H1 (cell line): ENCODE measurements at regions not wholly inside any gene's neighbourhood (a gene's known extent, or its start where the extent isn't known, plus 50 kb on each side); places are given as distances from the start of the nearest gene placed in this dataset.

Experiments used
- CTCF ChIA-PET: fragments of 300-600 bp; sonication (Branson Sonifier 250); formaldehyde crosslinking; loops from one replicate; lab custom pipeline; 2021; ENCODE audit not compliant: partially characterized antibody; lab: Charles Lee
- POLR2A ChIA-PET: fragments of 300-600 bp; sonication (Branson Sonifier 250); formaldehyde crosslinking; loops from one replicate; lab custom pipeline; 2021; ENCODE audit warnings: inconsistent platforms; ENCODE audit not compliant: partially characterized antibody; lab: Charles Lee
- DNase-seq, 2 experiments: peaks; one replicate each; pipeline versions ENCODE4 v3.0.0 to v3.0.0-alpha.2; 2010 to 2022; ENCODE audit warnings: low spot score in 2 of 2, low read depth in 1 of 2, mixed read lengths in 1 of 2
- FAIRE-seq: peaks from 2 replicates; lab custom pipeline; 2011; peaks lifted over from hg19 to GRCh38; lab: Jason Lieb, UNC
- H2AFZ ChIP-seq: 2 replicates; pipeline ENCODE4 v1.8.1; 2012; ENCODE audit warnings: low read length, inconsistent platforms
- H2AK5ac ChIP-seq: 2 replicates; pipeline ENCODE4 v1.6.1; 2013; ENCODE audit warnings: low read depth, low read length
- H2BK120ac ChIP-seq: replicated peaks from 2 replicates; pipeline ENCODE3; 2013; ENCODE audit warnings: low read depth, low read length, inconsistent platforms
- H2BK12ac ChIP-seq: 2 replicates; pipeline ENCODE4 v1.6.1; 2013; ENCODE audit warnings: low read depth, low read length
- H2BK15ac ChIP-seq: 2 replicates; pipeline ENCODE4 v1.6.1; 2013; ENCODE audit warnings: low read length
- H2BK20ac ChIP-seq: 2 replicates; pipeline ENCODE4 v1.6.1; 2013; ENCODE audit warnings: low read length
- H2BK5ac ChIP-seq: 2 replicates; pipeline ENCODE4 v1.6.1; 2013; ENCODE audit warnings: low read depth, low read length
- H3K14ac ChIP-seq: 2 replicates; pipeline ENCODE4 v1.6.1; 2013; ENCODE audit warnings: inconsistent platforms; ENCODE audit not compliant: insufficient read length
- H3K18ac ChIP-seq: 2 replicates; pipeline ENCODE4 v1.6.1; 2013; ENCODE audit warnings: low read length; ENCODE audit errors: extremely low read depth
- H3K23ac ChIP-seq: 2 replicates; pipeline ENCODE4 v1.6.1; 2013; ENCODE audit warnings: inconsistent platforms; ENCODE audit not compliant: insufficient read length
- H3K23me2 ChIP-seq: 2 replicates; pipeline ENCODE4 v1.6.1; 2013; ENCODE audit warnings: low read depth, low read length
- H3K27ac ChIP-seq: 2 replicates; pipeline ENCODE4 v1.6.1; 2011; ENCODE audit warnings: low read depth, low read length, inconsistent platforms
- H3K27me3 ChIP-seq, 4 experiments: replicated peaks in 1 of 4; 1 replicate in 1 of 4; 2 replicates in 3 of 4; pipeline versions ENCODE4 v1.6.1 to v1.8.1; 2011 to 2013; ENCODE audit warnings: low read length in 3 of 4, mild to moderate bottlenecking in 3 of 4, inconsistent platforms in 2 of 4, mixed read lengths in 2 of 4, moderate library complexity in 1 of 4; ENCODE audit not compliant: control insufficient read depth in 3 of 4, insufficient read depth in 3 of 4; ENCODE audit errors: extremely low read depth in 1 of 4
- H3K36me3 ChIP-seq, 4 experiments: 2 replicates each; pipeline versions ENCODE4 v1.6.1 to v1.8.1; 2011 to 2013; ENCODE audit warnings: mild to moderate bottlenecking in 4 of 4, low read length in 3 of 4, moderate library complexity in 2 of 4, control low read depth in 1 of 4, inconsistent platforms in 1 of 4; ENCODE audit not compliant: insufficient read depth in 4 of 4, control insufficient read depth in 2 of 4
- H3K4ac ChIP-seq: replicated peaks from 2 replicates; pipeline ENCODE3; 2013; ENCODE audit warnings: low read length, low read depth, mixed read lengths, inconsistent platforms; ENCODE audit not compliant: insufficient read length
- H3K4me1 ChIP-seq, 4 experiments: replicated peaks in 1 of 4; 1 replicate in 1 of 4; 2 replicates in 3 of 4; pipeline versions ENCODE4 v1.6.1 to v1.8.1; 2011 to 2013; ENCODE audit warnings: low read length in 3 of 4, inconsistent platforms in 2 of 4, mixed read lengths in 1 of 4; ENCODE audit not compliant: insufficient read depth in 4 of 4, control insufficient read depth in 3 of 4
- H3K4me2 ChIP-seq, 2 experiments: 2 replicates each; pipeline versions ENCODE4 v1.6.1 to v1.8.1; 2011 to 2013; ENCODE audit warnings: low read depth in 2 of 2, low read length in 2 of 2, control low read depth in 1 of 2, inconsistent platforms in 1 of 2, mild to moderate bottlenecking in 1 of 2; ENCODE audit not compliant: insufficient read depth in 1 of 2
- H3K4me3 ChIP-seq, 4 experiments: fragments of 200-600, 300-600 bp in 1 of 4; sonication (generic), shearing (Covaris generic), sonication (Bioruptor Twin) in 1 of 4; 2 replicates each; pipeline versions ENCODE4 v1.5.1 to v1.8.1; 2011 to 2016; ENCODE audit warnings: low read length in 4 of 4, low read depth in 3 of 4, control low read depth in 2 of 4, inconsistent platforms in 2 of 4, mild to moderate bottlenecking in 2 of 4, mixed read lengths in 1 of 4, moderate library complexity in 1 of 4; ENCODE audit not compliant: insufficient read depth in 2 of 4; ENCODE audit errors: extremely low read depth in 1 of 4
- H3K56ac ChIP-seq: replicated peaks from 2 replicates; pipeline ENCODE3; 2013; ENCODE audit warnings: low read depth, mild to moderate bottlenecking, mixed read lengths, low read length, inconsistent platforms; ENCODE audit not compliant: insufficient read length
- H3K79me1 ChIP-seq: 2 replicates; pipeline ENCODE4 v1.6.1; 2013; ENCODE audit warnings: low read depth, low read length, control low read depth
- H3K79me2 ChIP-seq, 2 experiments: 2 replicates each; pipeline versions ENCODE4 v1.6.1 to v1.8.1; 2012 to 2013; ENCODE audit warnings: low read length in 2 of 2, mild to moderate bottlenecking in 2 of 2, inconsistent platforms in 1 of 2; ENCODE audit not compliant: insufficient read depth in 2 of 2, control insufficient read depth in 1 of 2
- H3K9ac ChIP-seq, 4 experiments: replicated peaks in 1 of 4; 1 replicate in 1 of 4; 2 replicates in 3 of 4; pipeline versions ENCODE4 v1.6.1 to v1.8.1; 2011 to 2013; ENCODE audit warnings: low read depth in 3 of 4, low read length in 3 of 4, control low read depth in 2 of 4, mild to moderate bottlenecking in 2 of 4, moderate library complexity in 2 of 4, inconsistent platforms in 1 of 4; ENCODE audit errors: extremely low read depth in 1 of 4
- H3K9me3 ChIP-seq, 2 experiments: 2 replicates each; pipeline versions ENCODE4 v1.6.1 to v1.8.1; 2012 to 2013; ENCODE audit warnings: mild to moderate bottlenecking in 2 of 2, moderate library complexity in 2 of 2, control low read depth in 1 of 2, inconsistent platforms in 1 of 2, low read depth in 1 of 2, low read length in 1 of 2, mixed read lengths in 1 of 2; ENCODE audit not compliant: insufficient read depth in 2 of 2
- H4K20me1 ChIP-seq, 2 experiments: replicated peaks in 1 of 2; 2 replicates each; pipeline versions ENCODE3 to v1.8.1; 2011 to 2013; ENCODE audit warnings: inconsistent platforms in 2 of 2, low read length in 2 of 2, mild to moderate bottlenecking in 1 of 2; ENCODE audit not compliant: insufficient read depth in 2 of 2, control insufficient read depth in 1 of 2
- H4K5ac ChIP-seq: 2 replicates; pipeline ENCODE4 v1.6.1; 2013; ENCODE audit warnings: low read length, low read depth, mixed read lengths, inconsistent platforms; ENCODE audit not compliant: insufficient read length
- H4K8ac ChIP-seq: 2 replicates; pipeline ENCODE4 v1.8.0; 2013; ENCODE audit warnings: mild to moderate bottlenecking, moderate library complexity, low read length, inconsistent platforms; ENCODE audit not compliant: insufficient read depth; ENCODE audit errors: extremely low read depth
- H4K91ac ChIP-seq: replicated peaks from 2 replicates; pipeline ENCODE3; 2013; ENCODE audit warnings: low read length, mixed read lengths, inconsistent platforms; ENCODE audit not compliant: insufficient read length
- ASH2L ChIP-seq: fragments of 200-600, 300-600 bp; sonication (generic); IDR thresholded peaks from one replicate; pipeline ENCODE4 v1.7.1; 2017; ENCODE audit warnings: low read length
- BRCA1 ChIP-seq: IDR thresholded peaks from 2 replicates; pipeline ENCODE4 v1.6.1; 2012; ENCODE audit warnings: low read depth, low read length, improper control_type of control experiment
- CEBPB ChIP-seq: IDR thresholded peaks from 2 replicates; pipeline ENCODE4 v1.6.1; 2012; ENCODE audit warnings: low read depth, low read length
- GTF2F1 ChIP-seq: IDR thresholded peaks from 2 replicates; pipeline ENCODE4 v1.6.1; 2012; ENCODE audit warnings: low read depth, low read length, improper control_type of control experiment, borderline replicate concordance
- KDM5A ChIP-seq: fragments of 200-600 bp; IDR thresholded peaks from 2 replicates; pipeline ENCODE4 v1.7.1; 2012; ENCODE audit warnings: mild to moderate bottlenecking, low read length, inconsistent platforms, mixed read lengths
- POU5F1 ChIP-seq: IDR thresholded peaks from 2 replicates; pipeline ENCODE4 v1.6.1; 2011; ENCODE audit warnings: low read depth, mild to moderate bottlenecking, low read length, moderate library complexity
- RBBP5 ChIP-seq: IDR thresholded peaks from 2 replicates; pipeline ENCODE4 v1.7.1; 2012; ENCODE audit warnings: low read depth, mild to moderate bottlenecking, inconsistent platforms, low read length, moderate library complexity, borderline replicate concordance
- SAP30 ChIP-seq: fragments of 300-600 bp; sonication (generic); IDR thresholded peaks from 2 replicates; pipeline ENCODE4 v1.7.1; 2012; ENCODE audit warnings: low read length, moderate library complexity, mild to moderate bottlenecking, inconsistent platforms; ENCODE audit not compliant: insufficient read depth, insufficient replicate concordance
- SUZ12 ChIP-seq: fragments of 200-600 bp; sonication (generic); IDR thresholded peaks from 2 replicates; pipeline ENCODE4 v1.6.1; 2012; ENCODE audit warnings: mild to moderate bottlenecking, inconsistent platforms, low read length, moderate library complexity, mixed read lengths
- TAF1 ChIP-seq: IDR thresholded peaks from 2 replicates; pipeline ENCODE4 v1.6.1; 2011; ENCODE audit warnings: mild to moderate bottlenecking, low read depth, low read length
- TEAD4 ChIP-seq: IDR thresholded peaks from 2 replicates; pipeline ENCODE4 v1.6.1; 2012; ENCODE audit warnings: low read depth, low read length, inconsistent platforms, mixed read lengths
- WGBS, 2 experiments: shearing (Covaris generic) in 1 of 2; methylation state at CpG; one replicate each; pipeline versions ENCODE4 v1.1.6 to v1.1.7; 2013 to 2015; ENCODE audit warnings: low lambda C conversion rate in 2 of 2, mixed read lengths in 2 of 2, inconsistent platforms in 1 of 2, low coverage in 1 of 2, missing lambda C conversion rate in 1 of 2; ENCODE audit not compliant: insufficient replicate concordance in 2 of 2, insufficient coverage in 1 of 2, insufficient read length in 1 of 2; ENCODE audit errors: extremely low coverage in 1 of 2, missing lambda C conversion rate in 1 of 2; 5-methylcytosine and 5-hydroxymethylcytosine counted together
- TF ChIP-seq, protein P1 (sequence below): IDR thresholded peaks from 2 replicates; pipeline ENCODE4 v1.6.1; 2011; ENCODE audit warnings: low read depth, mild to moderate bottlenecking, low read length; ENCODE audit not compliant: insufficient read depth

DNA sequence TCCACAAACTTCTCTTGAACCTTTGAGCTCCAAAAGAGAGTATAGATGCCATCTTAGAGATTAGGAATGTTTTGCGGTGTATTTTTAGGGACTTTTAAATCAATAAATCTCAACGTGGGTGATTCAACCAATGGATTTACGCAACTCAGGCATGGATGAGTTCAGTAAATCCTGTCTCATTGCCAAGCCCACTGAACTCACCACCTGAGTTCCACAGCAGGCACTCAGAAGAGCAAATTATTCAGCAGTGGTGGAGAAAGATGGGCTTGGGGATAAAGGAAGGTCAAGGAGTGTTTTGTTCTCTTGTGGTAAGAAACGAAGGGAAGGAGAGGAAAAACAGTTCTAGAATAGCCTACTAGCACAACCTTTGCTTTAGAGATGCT, 68.7 kb upstream of the HMGA2 start (continued):
- no peak for TF ChIP-seq TEAD4
- TF ChIP-seq, all 59 proteins: peak for 0

DNA sequence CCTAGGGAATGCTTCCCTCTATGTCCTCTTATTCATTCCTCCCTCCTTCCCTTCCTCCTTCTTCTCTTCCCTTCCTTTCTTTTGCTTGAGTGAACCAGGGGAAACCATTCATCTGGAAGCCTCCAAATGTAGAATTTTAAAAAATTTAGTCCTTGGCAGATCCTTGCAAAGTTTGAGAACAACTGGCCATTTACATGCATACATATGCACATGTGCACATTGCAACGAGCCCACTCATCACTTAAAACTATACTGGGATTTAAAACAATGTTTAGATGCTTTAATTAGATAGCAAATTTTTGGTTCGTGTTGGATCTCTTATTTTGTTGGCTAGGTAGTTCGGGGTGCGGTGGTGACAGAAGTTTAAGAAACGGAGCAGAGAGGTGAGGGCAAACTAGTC, 68.0 kb upstream of the HMGA2 start:
- H4K5ac ChIP-seq = no peak overlapping the region
- 92% methylated on average over 5 of the region's 5 CpGs; no CpG with 5 or more reads in 1 of the 2 experiments for WGBS, 2 experiments
- H3K27me3 ChIP-seq = no peaks in the 10 kb centered on the region
- H3K23ac ChIP-seq = no peak overlapping the region
- H2BK12ac ChIP-seq = no peak overlapping the region
- H3K4me3 ChIP-seq = no peak overlapping the region
- no peak overlapping the region for H3K4me2 ChIP-seq
- FAIRE-seq (no peak), DNase-seq (no peak)
- H3K14ac ChIP-seq = no peak overlapping the region
- no peak overlapping the region for H3K18ac ChIP-seq
- H3K79me1 ChIP-seq = no peaks in the 10 kb centered on the region
- no peak overlapping the region for H2BK20ac ChIP-seq
- no peak overlapping the region for H4K91ac ChIP-seq
- H3K9ac ChIP-seq = no peak overlapping the region
- H2AFZ ChIP-seq = no peak overlapping the region
- TF ChIP-seq CEBPB (no peak), RBBP5 (no peak), SUZ12 (no peak), BRCA1 (no peak), SAP30 (no peak), POU5F1 (no peak), KDM5A (no peak), TAF1 (no peak), GTF2F1 (no peak), ASH2L (no peak)
- TF ChIP-seq, protein P1, sequence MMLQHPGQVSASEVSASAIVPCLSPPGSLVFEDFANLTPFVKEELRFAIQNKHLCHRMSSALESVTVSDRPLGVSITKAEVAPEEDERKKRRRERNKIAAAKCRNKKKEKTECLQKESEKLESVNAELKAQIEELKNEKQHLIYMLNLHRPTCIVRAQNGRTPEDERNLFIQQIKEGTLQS = no peak
- H3K79me2 ChIP-seq = no peaks in the 10 kb centered on the region
- no peak overlapping the region for H3K27ac ChIP-seq
- no peak overlapping the region for H2BK5ac ChIP-seq
- no peaks in the 10 kb centered on the region for H3K23me2 ChIP-seq
- H3K56ac ChIP-seq = no peak overlapping the region
- H4K20me1 ChIP-seq = no peaks in the 10 kb centered on the region
- CTCF ChIA-PET = no interaction called here
- no peaks in the 10 kb centered on the region for H3K36me3 ChIP-seq
- H3K9me3 ChIP-seq = no peaks in the 10 kb centered on the region
- H3K4ac ChIP-seq = no peak overlapping the region
- H2BK120ac ChIP-seq = no peak overlapping the region
- peaks cover 0 to 15% (median 10%) of the 10 kb centered on the region in 4 experiments; a peak in 5 of 7 replicates for H3K4me1 ChIP-seq
- H2AK5ac ChIP-seq = no peak overlapping the region
- H2BK15ac ChIP-seq = no peak overlapping the region
- H4K8ac ChIP-seq = no peak overlapping the region
- POLR2A ChIA-PET = no interaction called here
